SIG-M5 treated with dmso at 0.1 percent for 504 hours (cell line): ENCODE measurements at regions not wholly inside any gene's neighbourhood (a gene's known extent, or its start where the extent isn't known, plus 50 kb on each side); places are given as distances from the start of the nearest gene placed in this dataset.

Source experiments
- DNase-seq: peaks from one replicate; lab custom pipeline; 2025; ENCODE audit not compliant: unreplicated experiment; lab: John Stamatoyannopoulos, UW

DNA sequence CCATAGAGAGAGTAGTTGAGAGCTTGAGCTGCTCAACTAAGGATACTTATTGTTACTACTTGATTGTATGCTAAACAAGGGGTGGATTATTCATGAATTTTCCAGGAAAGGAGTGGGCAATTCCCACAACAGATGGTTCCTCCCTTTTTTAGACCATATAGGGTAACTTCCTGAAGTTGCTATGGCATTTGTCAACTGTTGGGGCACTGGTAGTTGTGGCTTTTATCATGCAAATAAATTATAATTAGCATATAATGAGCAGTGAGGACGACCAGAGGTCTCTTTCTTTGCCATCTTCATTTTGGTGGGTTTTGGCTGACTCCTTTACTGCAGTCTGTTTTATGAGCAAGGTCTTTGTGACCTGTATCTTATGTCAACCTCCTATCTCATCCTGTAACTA is 1403.5 kb upstream of the PABPC4L start:
- DNase-seq, result no peak

DNA sequence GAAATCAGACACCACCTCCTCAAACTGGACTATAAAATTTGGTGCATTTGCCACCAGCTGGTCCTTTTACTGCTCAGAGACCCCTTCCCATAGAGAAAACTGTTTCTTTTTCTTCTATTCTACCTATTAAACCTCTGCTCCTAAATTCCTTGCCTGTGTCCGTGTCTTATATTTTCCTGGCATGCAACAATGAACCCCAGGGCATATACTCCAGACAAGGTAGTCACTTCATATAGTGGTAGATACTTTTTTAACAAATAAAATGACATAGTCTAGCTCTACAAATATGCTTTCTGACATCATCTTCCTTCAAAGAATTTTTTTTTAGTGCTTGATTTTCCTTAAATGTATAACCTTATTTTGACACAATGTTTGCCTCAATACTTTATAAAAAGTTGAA is 1402.9 kb upstream of the PABPC4L start:
- no peak for DNase-seq

DNA sequence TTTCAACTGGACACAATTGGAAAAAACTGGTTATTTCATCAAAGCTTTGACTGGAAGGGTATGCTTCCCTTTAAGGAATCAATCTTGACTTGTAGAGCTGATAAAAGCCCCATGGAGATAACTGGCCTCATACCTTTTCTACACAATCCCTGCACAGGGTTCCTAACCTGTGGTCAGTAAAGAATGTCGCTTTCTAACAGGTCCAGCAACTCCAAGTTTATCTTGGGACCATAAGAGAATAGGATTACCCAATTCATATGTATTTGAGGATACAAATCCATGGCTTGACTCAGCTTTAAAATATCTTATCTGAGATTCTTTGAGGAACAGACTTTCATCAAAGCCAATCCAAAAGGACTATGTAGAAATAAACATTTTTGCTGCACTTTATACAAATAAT is 1399.8 kb upstream of the PABPC4L start:
- no peak for DNase-seq

DNA sequence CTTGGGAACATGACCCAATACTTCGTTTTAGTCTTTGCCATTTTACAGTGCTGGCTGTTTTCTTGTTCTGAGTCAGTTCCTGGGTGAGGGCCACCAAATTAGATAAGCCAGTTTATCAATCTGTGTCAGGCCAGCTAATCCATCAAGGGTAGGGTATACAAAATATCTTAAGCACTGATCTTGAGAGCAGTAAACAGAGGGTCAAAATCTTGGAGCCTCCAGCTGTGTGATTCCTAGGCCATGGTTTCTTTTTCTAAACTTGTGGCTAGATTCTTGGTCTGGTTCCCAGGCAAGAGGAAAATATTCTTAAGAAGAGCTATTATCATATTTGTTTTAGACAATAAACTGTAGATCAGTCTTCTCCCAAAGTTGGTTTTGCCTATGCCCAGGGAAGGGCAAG is 1396.6 kb upstream of the PABPC4L start:
- no peak for DNase-seq

DNA sequence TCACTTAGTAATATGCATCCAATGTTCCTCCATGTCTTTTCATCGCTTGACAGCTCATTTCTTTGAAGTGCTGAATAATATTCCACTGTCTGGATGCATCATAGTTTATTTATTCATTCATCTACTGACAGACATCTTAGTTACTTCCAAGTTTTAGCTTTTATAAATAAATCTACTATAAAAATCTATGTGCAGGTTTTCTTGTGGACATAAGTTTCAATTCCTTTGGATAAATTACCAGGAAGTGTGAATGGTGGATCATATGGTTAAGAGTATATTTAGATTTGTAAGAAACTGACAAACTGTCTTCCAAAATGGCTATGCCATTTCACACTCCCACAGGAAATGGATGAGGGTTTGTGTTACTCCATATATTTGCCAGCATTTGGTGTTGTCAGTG is 1392.9 kb upstream of the PABPC4L start:
- DNase-seq, result no peak

DNA sequence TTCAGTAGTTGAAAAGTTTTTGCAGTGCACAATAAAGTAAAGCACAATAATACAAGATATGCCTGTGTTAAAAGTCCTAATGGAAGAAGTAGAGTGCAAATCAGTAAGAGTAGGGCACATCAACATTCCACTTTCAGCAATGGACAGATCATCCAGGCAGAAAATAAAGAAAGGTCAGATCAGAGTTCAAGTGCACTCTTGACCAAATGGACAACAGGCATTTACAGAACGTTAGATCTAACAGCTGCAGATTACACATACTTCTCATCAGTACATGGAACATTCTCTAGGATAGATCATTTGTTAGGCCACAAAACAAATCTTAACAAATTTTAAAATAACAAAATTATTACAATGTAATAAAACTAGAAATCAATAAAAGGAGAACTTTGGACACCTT is 1373.5 kb upstream of the PABPC4L start:
- no peak for DNase-seq

DNA sequence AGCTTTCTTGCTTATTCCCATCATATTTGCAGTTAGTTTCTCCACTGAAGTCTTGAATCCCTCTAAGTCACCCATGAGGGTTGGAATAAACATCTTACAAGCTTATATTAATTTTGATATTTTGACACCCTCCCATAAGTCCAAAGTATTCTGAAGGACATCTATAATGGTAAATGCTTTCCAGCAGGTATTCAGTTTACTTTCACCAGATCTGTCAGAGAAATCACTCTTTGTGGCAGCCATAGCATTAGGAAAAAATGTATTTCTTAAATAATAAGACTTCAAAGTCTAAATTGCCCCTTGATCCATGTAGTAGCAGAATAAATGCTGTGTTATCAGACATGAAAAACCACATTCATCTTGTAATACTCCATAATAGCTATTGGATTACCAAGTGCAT is 1371.7 kb upstream of the PABPC4L start:
- DNase-seq, result no peak

DNA sequence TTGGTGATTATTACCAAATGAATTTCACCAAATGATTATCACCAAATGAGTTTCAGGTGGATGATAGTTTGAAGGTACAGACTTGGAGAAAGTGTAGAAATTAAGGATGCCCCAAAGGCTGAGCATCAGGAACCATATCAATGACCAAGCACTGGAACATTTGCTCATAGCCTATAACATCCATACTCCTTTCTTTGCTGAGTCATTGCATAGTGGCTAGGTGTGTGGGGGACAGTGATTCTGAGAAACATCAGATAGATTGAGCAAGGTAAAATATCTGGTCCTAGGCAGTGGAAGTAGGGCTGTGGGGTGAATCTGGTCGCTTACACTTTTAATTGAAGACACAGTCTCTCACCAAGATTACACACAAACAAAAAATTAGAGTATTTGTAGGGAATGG is 1362.5 kb upstream of the PABPC4L start:
- DNase-seq, result no peak

DNA sequence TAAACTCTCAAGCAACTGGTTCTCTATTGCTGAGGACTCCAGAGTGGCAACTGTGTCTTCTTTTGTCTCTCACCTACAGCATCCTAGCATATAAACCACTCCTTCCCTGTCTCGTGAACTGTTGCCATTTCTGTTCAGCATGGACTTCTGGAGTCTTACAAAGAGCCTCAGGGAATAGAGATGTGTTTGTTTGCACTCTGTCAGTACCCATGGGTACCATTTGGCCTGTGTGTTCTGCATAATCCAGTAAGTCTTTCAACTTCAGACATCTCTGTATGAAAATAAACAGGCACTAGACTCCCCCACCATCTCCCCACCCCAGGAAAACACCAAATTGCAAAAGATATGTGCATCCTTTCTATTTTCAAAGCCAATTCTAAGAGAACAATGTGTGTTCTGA is 1351.6 kb upstream of the PABPC4L start:
- no peak for DNase-seq

DNA sequence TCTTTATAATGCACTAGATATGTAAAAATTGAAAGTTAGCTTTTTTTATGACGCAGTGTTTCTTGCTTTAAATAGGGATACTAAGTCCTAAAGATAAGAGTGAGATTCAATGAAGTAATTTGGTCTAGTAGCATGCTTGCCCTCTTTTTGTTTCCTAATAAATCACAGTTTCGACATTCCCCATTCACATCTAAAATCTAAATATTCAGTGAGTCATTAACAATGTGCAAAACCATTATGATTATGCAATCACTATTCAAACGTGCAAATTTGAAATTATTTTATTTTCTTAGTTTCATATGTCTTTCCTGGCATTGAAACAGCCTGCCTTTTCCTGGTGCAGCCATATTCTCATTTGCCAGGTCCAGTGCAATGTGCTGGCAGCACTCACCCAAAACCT is 1350.5 kb upstream of the PABPC4L start:
- no peak for DNase-seq

DNA sequence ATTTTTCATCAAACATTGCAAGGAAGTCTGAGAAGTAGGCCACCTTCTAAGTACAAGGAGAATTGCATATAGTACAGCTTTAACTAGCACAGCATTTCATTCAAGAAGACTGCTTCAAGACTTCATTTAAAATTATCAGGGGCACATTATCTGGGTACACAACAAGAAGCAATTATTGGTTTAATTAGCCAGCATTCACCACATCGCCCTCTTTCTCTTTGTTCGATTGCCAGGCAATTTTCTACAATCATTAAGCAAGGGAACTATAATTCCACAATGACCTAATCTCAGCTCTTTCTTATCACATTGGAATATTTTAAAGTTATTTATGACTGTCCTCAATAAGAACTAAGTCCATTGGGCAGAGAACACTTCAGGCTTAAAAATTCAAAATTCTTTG is 1347.1 kb upstream of the PABPC4L start:
- DNase-seq, result no peak

DNA sequence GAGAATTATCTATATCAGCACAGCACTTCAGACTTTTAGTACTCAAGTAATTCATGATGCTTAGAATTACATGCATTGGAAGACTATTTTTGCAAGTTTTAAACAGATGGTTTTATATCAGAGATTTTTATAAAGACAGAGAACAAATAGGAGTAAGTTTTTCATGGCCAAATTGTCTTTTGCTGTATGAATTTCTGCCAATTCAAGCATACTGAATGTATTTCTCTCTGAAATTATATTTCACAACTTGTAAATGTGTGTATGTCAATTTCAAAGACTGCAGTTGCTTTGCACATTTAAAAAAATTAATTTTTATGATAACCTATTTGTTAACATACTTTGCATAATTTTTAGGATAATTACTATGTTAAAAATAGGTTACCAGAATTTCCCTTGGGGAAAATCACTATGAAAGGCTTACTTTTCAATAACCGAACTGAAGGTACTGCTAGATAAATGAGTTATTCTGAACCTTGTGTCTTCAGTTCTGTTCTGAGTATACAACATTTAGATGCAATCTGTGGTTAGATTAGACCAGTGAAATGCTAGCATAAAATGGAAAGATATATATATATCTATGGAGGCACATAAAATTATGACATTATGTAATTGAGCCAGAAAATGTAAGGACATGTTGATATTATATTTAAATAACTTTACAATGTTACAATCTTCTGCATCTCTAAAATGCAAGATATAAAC is 1344.2 kb upstream of the PABPC4L start:
- DNase-seq, result no peak

DNA sequence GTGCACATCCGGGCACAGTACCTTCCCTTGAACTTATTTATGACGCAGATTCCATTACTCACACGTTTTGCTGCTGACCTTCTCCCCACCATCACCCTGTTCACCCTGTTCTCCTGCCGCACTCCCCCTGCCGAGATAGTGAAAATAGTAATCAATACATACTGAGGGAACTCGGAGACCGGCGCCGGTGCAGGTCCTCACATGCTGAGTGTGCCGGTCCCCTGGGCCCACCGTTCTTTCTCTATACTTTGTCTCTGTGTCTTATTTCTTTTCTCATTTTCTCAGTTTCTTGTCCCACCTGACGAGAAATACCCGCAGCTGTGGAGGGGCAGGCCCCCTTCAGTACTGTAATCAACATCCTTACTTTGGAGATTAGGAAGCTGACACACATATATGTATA is 1337.1 kb upstream of the PABPC4L start:
- no peak for DNase-seq

DNA sequence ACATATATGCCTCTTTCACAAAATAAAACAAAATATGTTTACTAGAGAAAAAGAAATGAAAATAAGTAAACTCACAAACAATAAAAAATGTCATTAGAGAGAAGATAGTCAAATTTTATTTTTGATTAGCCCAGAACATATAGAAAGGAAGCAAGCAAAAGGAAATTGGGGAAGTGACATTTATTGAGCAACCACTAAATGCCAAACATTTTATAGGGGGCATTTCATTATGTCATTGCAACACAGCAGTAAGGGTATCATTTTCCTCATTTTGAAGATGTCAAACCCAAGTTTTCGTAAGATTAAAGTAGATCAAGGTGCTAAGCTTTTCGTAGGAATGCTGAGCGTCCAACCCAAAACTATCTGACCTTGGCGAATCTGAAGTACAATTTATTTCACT is 1331.5 kb upstream of the PABPC4L start:
- peak; percentile 47 for DNase-seq

DNA sequence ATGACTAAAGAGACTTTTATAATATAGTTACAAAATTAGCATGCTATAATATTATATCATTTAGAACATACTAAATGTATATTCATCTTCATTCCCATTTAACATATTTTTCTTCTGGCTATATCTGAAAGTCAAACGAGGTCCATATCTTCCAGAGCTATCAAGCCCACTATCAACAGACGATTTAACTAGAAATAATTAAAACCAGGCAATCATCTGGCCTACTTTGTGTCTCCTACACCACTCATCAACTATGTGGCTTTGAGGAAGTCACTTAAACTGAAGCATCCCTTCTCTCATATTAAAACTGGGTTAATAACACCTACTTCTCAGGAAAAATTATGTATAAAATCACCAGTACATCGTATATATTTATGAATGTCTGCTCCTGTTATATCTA is 1330.5 kb upstream of the PABPC4L start:
- DNase-seq, result no peak

DNA sequence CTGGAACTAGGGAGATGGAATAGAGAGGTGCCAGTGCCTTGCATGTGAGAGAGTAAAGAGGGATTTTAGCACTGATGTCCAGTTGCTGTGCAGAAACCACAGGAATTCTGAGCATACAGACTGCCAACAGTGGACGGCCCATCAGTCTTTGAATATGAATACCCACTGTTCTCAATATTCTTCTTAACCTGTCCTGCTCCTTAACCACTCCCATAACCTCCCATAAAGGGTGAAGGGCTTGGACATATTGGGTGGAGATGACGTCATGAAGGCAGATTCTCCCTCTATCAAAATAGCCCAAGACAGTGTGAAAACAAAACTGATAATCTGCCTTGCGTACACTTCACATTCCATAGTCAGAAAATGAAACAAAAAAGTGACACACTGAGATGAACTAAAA is 1313.7 kb upstream of the PABPC4L start:
- DNase-seq, result no peak

DNA sequence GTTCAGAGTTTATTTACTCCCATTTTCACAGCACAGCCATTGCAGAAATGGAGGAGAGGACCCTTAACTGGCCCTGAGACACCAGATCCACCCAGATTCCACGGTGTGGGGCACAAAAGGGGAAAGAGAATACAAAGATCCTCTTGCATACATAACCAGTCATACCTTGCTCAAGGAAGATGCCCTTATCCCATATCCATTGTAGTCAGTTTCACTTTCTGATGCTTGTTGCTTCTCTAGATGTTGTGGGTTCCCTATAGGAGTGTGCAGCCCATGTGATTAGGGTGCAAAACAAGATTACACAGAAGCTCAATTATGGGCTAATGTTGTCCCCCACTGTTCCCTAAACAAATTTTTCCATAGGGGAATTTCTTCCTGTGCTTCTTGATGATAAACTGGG is 1309.0 kb upstream of the PABPC4L start:
- DNase-seq, result no peak

DNA sequence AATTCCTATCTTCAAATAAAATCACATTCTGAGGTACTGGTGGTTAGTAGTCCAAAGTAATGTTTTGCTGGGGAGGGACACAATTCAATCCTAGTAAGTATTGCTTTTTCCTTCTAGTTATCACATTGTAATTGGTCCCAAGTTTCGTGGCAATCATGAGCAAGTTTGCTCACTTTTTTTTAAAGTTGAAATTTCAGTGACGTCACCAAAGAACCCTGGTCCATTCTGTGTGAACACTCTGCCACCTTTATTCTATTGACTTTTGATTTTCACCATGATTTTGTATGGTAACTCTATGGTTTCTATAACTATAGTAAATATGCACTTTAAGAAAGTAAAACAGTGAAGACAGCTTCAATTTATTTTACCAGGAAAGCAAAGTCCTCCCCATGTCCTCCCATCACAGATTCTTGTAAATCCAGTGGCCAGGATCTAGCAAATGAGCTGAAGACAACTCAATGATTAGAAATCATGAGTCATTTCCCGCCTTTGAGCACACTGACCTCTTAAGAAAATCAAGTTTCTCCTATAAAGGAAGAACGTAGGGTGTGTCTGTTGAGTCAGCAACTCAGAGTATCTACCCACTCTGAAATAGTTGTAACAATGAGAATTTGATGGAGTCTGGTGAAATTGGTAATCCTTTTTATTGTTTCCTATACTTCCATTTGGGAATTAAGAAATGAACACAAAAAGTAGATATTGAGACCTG is 1306.6 kb upstream of the PABPC4L start:
- no peak for DNase-seq

DNA sequence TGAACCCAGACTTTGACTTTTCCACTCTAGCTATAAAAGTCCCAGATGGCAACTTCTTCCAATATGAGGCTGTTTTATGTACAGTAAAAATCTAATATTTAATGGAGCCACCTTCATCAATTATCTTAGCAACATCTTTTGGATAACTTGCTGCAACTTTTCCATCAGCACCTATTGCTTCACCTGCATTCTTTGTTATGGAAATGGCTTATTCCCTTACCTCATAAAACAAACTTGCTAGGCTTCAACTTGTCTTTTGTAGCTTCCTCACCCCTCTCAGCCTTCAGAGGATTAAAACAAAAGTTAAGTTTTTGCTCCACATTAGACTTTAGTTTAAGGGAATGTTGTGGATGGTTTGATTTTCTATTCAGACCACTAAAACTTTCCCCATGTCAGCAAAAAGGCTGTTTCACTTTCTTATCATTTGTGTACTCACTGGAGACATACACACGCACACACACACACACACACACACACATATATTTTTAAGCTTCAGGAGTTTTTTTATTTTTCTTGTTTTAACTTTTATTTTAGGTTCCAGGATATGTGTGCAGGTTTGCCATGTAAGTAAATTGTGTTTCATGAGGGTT is 1296.1 kb upstream of the PABPC4L start:
- DNase-seq, result no peak

DNA sequence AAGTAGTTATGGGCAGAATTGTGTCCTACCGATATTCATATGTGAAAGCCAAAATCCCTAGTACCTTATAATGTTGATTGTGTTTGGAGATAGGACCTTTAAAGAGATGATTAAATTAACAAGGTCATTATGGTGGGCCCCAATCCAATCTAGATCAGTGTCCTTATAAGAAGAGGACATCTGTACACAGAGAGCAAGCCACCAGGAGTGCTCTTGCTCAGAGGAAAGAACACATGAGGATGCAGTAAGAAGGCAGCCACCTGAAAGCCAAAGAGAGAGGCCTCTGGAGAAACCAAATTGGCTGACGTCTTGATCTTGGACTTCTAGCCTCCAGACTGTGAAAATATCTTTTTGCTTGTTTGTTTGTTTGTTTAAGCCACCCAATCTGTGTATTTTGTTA is 1290.8 kb upstream of the PABPC4L start:
- DNase-seq, result no peak

DNA sequence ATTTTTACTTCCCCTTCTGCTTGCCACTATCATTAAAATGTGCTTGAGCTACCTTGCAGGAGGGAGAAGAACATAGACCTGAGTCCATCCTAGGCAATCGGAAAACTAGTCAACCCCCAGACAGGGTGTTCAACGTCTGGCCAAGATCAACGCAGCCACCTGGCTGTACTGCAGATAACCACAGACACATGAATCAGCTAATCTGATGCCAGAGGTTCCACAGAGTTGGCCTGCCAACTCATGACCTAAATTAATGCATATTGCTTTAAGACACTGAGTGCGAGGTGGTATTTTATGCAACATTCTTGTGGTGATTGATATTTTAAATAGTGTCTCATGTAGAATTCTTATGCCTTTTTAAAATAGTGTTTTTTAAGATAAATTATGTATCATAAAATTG is 1283.8 kb upstream of the PABPC4L start:
- DNase-seq, result no peak

DNA sequence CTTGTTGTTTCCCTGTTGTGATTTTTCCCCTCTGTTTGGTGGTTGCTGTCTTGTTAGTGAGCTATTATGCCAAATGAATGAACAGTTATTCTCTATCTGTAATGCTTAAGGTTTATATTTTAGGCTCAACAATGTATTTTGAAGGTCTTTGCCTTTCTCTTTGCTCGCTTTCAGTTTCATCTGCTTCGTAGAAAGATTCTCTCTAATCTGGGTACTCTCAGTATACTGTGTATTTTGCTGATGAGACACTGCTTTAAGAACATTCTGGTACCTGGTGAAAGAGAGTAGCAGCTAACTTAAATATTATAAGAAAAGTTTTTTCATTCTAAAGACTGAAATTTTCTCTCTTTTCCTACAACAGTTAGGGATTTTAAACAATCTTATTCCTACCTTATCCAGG is 1274.7 kb upstream of the PABPC4L start:
- no peak for DNase-seq

DNA sequence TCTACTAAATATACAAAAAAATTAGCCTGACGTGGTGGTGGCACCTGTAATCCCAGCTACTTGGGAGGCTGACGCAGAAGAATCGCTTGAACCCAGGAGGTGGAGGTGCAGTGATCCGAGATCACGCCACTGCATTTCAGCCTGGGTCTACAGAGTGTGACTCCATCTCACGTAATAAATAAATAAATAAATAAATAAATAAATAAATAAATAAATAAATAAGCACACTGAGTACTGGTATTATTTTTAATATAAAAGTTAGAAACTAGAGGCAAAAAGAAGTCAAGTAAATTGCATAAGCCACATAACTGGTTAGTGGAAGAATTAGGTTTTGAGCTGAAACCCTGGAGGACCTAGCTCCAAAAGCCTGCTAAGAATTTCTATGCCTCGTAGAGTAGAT is 1262.7 kb upstream of the PABPC4L start:
- no peak for DNase-seq
